Spleen (tissue), 7 donors: ENCODE measurements at regions not wholly inside any gene's neighbourhood (a gene's known extent, or its start where the extent isn't known, plus 50 kb on each side); places are given as distances from the start of the nearest gene placed in this dataset.

Source experiments
- CTCF ChIP-seq, 11 experiments: fragments of 200-600 bp in 7 of 11; fragments of 450-650 bp in 4 of 11; sonication (generic) in 4 of 11; IDR thresholded peaks in 8 of 11; conservative IDR thresholded peaks in 3 of 11; 1 replicate in 7 of 11; 2 replicates in 4 of 11; pipeline versions ENCODE4 v1.4.0 to v1.8.0; 2016 to 2021; ENCODE audit warnings: antibody characterized with exemption in 11 of 11, inconsistent platforms in 4 of 11, mild to moderate bottlenecking in 1 of 11
- POLR2A ChIP-seq, 3 donors: fragments of 450-650 bp; IDR thresholded peaks; one replicate each; pipeline ENCODE4 v1.5.1; 2017; ENCODE audit warnings: antibody characterized with exemption in 3 of 3, mild to moderate bottlenecking in 1 of 3
- donor health status: DM: no; HTN: no; CAD: no; lungs with moderate emphysema.
- donor health status: DM: no; HTN: no; CAD: no.
- donor health status: DM: no; HTN: no; CAD: no.

DNA sequence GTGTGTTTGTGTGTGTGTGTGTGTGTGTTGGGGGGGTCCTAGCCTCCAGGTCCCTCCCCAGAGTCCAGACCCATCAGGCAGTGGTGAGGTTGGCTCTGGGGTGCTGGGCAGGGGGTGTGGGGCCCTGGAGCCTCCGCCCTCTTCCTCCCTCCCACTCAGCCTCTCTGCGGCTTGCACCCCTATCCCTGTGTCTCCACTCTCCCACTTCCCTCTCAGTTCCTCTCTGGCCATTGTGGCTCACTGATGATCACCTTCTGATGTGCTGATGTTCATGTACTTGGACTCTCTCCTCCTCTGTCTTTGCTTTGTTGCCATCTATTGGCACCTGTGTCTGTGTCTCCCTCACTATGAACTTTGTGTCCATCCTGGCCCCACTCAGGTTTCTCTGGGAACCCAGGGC, 298.7 kb downstream of the ZEB1 start:
- TF ChIP-seq CTCF (IDR thresholded peaks at IDR 0.05 in 8 of 11, conservative IDR thresholded peaks at IDR 0.05 in 3 of 11): no peak
- no peak for TF ChIP-seq POLR2A (IDR thresholded peaks at IDR 0.05)
